ENCODE measurements at regions not wholly inside any gene's neighbourhood (a gene's known extent, or its start where the extent isn't known, plus 50 kb on each side); places are given as distances from the start of the nearest gene placed in this dataset.

- Histone ChIP-seq H3K9me3 (ENCODE audit: control extremely low read depth in 1 of 5, control insufficient read depth in 4 of 5, insufficient read depth in 2 of 5, low read depth in 1 of 5, low read length in 4 of 5) (no peaks in the 10 kb centered on the region), H3K4me3 (ENCODE audit: control insufficient read depth in 1 of 7, extremely low read depth in 1 of 7, insufficient read depth in 4 of 7, low read depth in 2 of 7, low read length in 6 of 7) (no peak overlapping the region), H3K27ac (ENCODE audit: insufficient read depth in 1 of 2, low read depth in 1 of 2, low read length in 2 of 2, poor library complexity in 1 of 2, severe bottlenecking in 2 of 2) (no peak overlapping the region), H3K27me3 (replicated peaks in 2 of 5; ENCODE audit: control insufficient read depth in 4 of 5, insufficient read depth in 5 of 5, low read length in 4 of 5) (peaks cover 11 to 59% (median 25%) of the 10 kb centered on the region in 5 experiments), H3K36me3 (ENCODE audit: control insufficient read depth in 4 of 4, insufficient read depth in 4 of 4, low read length in 3 of 4) (no peaks in the 10 kb centered on the region), H3K4me1 (ENCODE audit: control extremely low read depth in 1 of 4, control insufficient read depth in 4 of 4, insufficient read depth in 4 of 4, low read length in 3 of 4) (peaks cover 0 to 8% (median 0%) of the 10 kb centered on the region in 4 experiments)
- ChIA-PET CTCF (interaction anchor here (0.6 to 1.1 kb wide), 2 partner anchors 70 to 470 kb away, joined by 3 to 4 read pairs; no protein-coding TSS in a partner anchor), POLR2A (no interaction called here)
- 67% methylated on average over 11 of the region's 11 CpGs for WGBS (ENCODE audit: insufficient coverage)
- DNase-seq, result peak in 2 of 3 donors; percentile 41 to 51
Measured at GRCh38 chr7:128174386-128174785, 66.7 kb upstream of the LEP start.

- POLR2A ChIA-PET, result no interaction called here
- Histone ChIP-seq H3K27me3 (replicated peaks in 2 of 5; ENCODE audit: control insufficient read depth in 4 of 5, insufficient read depth in 5 of 5, low read length in 4 of 5) (peaks cover 4 to 40% (median 17%) of the 10 kb centered on the region in 5 experiments), H3K36me3 (ENCODE audit: control insufficient read depth in 4 of 4, insufficient read depth in 4 of 4, low read length in 3 of 4) (no peaks in the 10 kb centered on the region), H3K4me3 (ENCODE audit: control insufficient read depth in 1 of 7, extremely low read depth in 1 of 7, insufficient read depth in 4 of 7, low read depth in 2 of 7, low read length in 6 of 7) (no peak overlapping the region), H3K9me3 (ENCODE audit: control extremely low read depth in 1 of 5, control insufficient read depth in 4 of 5, insufficient read depth in 2 of 5, low read depth in 1 of 5, low read length in 4 of 5) (peaks cover 0 to 2% (median 0%) of the 10 kb centered on the region in 5 experiments), H3K4me1 (ENCODE audit: control extremely low read depth in 1 of 4, control insufficient read depth in 4 of 4, insufficient read depth in 4 of 4, low read length in 3 of 4) (peaks cover 0 to 8% (median 0%) of the 10 kb centered on the region in 4 experiments), H3K27ac (ENCODE audit: insufficient read depth in 1 of 2, low read depth in 1 of 2, low read length in 2 of 2, poor library complexity in 1 of 2, severe bottlenecking in 2 of 2) (no peak overlapping the region)
- CTCF ChIA-PET, result interaction anchor here (0.8 kb wide), 1 partner anchor 41 kb away, joined by 3 read pairs; no protein-coding TSS in a partner anchor
- whole genome bisulfite sequencing (ENCODE audit: insufficient coverage), result 93% methylated on average over 7 of the region's 7 CpGs
- no peak for DNase-seq
Measured at GRCh38 chr7:128176696-128177095, 64.4 kb upstream of the LEP start.

GRCh38 chr7:128177768-128178550 is 63.1 kb upstream of the LEP start:
- no peak overlapping the region for H3K4me3 ChIP-seq (ENCODE audit: control insufficient read depth in 1 of 7, extremely low read depth in 1 of 7, insufficient read depth in 4 of 7, low read depth in 2 of 7, low read length in 6 of 7)
- H3K9me3 ChIP-seq (ENCODE audit: control extremely low read depth in 1 of 5, control insufficient read depth in 4 of 5, insufficient read depth in 2 of 5, low read depth in 1 of 5, low read length in 4 of 5), result peaks cover 0 to 2% (median 0%) of the 10 kb centered on the region in 5 experiments
- POLR2A ChIA-PET, result no interaction called here
- no peak overlapping the region for H3K27ac ChIP-seq (ENCODE audit: insufficient read depth in 1 of 2, low read depth in 1 of 2, low read length in 2 of 2, poor library complexity in 1 of 2, severe bottlenecking in 2 of 2)
- peaks cover 4 to 30% (median 17%) of the 10 kb centered on the region in 5 experiments for H3K27me3 ChIP-seq (replicated peaks in 2 of 5; ENCODE audit: control insufficient read depth in 4 of 5, insufficient read depth in 5 of 5, low read length in 4 of 5)
- WGBS (ENCODE audit: insufficient coverage), result 63% methylated on average over 9 of the region's 9 CpGs
- peaks cover 0 to 8% (median 0%) of the 10 kb centered on the region in 4 experiments for H3K4me1 ChIP-seq (ENCODE audit: control extremely low read depth in 1 of 4, control insufficient read depth in 4 of 4, insufficient read depth in 4 of 4, low read length in 3 of 4)
- no peak for DNase-seq
- H3K36me3 ChIP-seq (ENCODE audit: control insufficient read depth in 4 of 4, insufficient read depth in 4 of 4, low read length in 3 of 4), result no peaks in the 10 kb centered on the region
- CTCF ChIA-PET, result interaction anchor here (1.7 to 1.8 kb wide), 2 partner anchors 14 to 31 kb away, joined by 4 to 8 read pairs; no protein-coding TSS in a partner anchor

GRCh38 chr7:128178611-128179010 is 62.5 kb upstream of the LEP start:
- Histone ChIP-seq H3K27me3 (replicated peaks in 2 of 5; ENCODE audit: control insufficient read depth in 4 of 5, insufficient read depth in 5 of 5, low read length in 4 of 5) (peaks cover 4 to 30% (median 15%) of the 10 kb centered on the region in 5 experiments), H3K36me3 (ENCODE audit: control insufficient read depth in 4 of 4, insufficient read depth in 4 of 4, low read length in 3 of 4) (no peaks in the 10 kb centered on the region), H3K4me3 (ENCODE audit: control insufficient read depth in 1 of 7, extremely low read depth in 1 of 7, insufficient read depth in 4 of 7, low read depth in 2 of 7, low read length in 6 of 7) (no peak overlapping the region), H3K4me1 (ENCODE audit: control extremely low read depth in 1 of 4, control insufficient read depth in 4 of 4, insufficient read depth in 4 of 4, low read length in 3 of 4) (peaks cover 0 to 8% (median 0%) of the 10 kb centered on the region in 4 experiments), H3K9me3 (ENCODE audit: control extremely low read depth in 1 of 5, control insufficient read depth in 4 of 5, insufficient read depth in 2 of 5, low read depth in 1 of 5, low read length in 4 of 5) (peaks cover 0 to 2% (median 0%) of the 10 kb centered on the region in 5 experiments), H3K27ac (ENCODE audit: insufficient read depth in 1 of 2, low read depth in 1 of 2, low read length in 2 of 2, poor library complexity in 1 of 2, severe bottlenecking in 2 of 2) (no peak overlapping the region)
- no peak for DNase-seq
- ChIA-PET CTCF (interaction anchor here (1.7 to 1.8 kb wide), 2 partner anchors 13 to 30 kb away, joined by 4 to 8 read pairs; no protein-coding TSS in a partner anchor), POLR2A (no interaction called here)
- 80% methylated on average over 1 of the region's 3 CpGs for WGBS (ENCODE audit: insufficient coverage)

GRCh38 chr7:128188396-128189230 is 52.5 kb upstream of the LEP start:
- ChIA-PET CTCF (no interaction called here), POLR2A (no interaction called here)

GRCh38 chr7:128189231-128189930 is 51.7 kb upstream of the LEP start:
- POLR2A ChIA-PET, result no interaction called here
- Histone ChIP-seq H3K36me3 (ENCODE audit: control insufficient read depth in 4 of 4, insufficient read depth in 4 of 4, low read length in 3 of 4) (no peaks in the 10 kb centered on the region), H3K4me3 (ENCODE audit: control insufficient read depth in 1 of 7, extremely low read depth in 1 of 7, insufficient read depth in 4 of 7, low read depth in 2 of 7, low read length in 6 of 7) (no peak overlapping the region), H3K27me3 (replicated peaks in 2 of 5; ENCODE audit: control insufficient read depth in 4 of 5, insufficient read depth in 5 of 5, low read length in 4 of 5) (peaks cover 0 to 34% (median 8%) of the 10 kb centered on the region in 5 experiments), H3K9me3 (ENCODE audit: control extremely low read depth in 1 of 5, control insufficient read depth in 4 of 5, insufficient read depth in 2 of 5, low read depth in 1 of 5, low read length in 4 of 5) (peaks cover 0 to 7% (median 3%) of the 10 kb centered on the region in 5 experiments), H3K27ac (ENCODE audit: insufficient read depth in 1 of 2, low read depth in 1 of 2, low read length in 2 of 2, poor library complexity in 1 of 2, severe bottlenecking in 2 of 2) (no peak overlapping the region), H3K4me1 (ENCODE audit: control extremely low read depth in 1 of 4, control insufficient read depth in 4 of 4, insufficient read depth in 4 of 4, low read length in 3 of 4) (no peaks in the 10 kb centered on the region)
- WGBS (ENCODE audit: insufficient coverage), result 98% methylated on average over 5 of the region's 8 CpGs
- CTCF ChIA-PET, result interaction anchor here (1.6 kb wide), 1 partner anchor 20 kb away, joined by 5 read pairs; no protein-coding TSS in a partner anchor
- no peak for DNase-seq

More at GRCh38 chr7:128188396-128189230, 52.5 kb upstream of the LEP start:
- H3K36me3 ChIP-seq (ENCODE audit: control insufficient read depth in 4 of 4, insufficient read depth in 4 of 4, low read length in 3 of 4), result no peaks in the 10 kb centered on the region
- H3K27ac ChIP-seq (ENCODE audit: insufficient read depth in 1 of 2, low read depth in 1 of 2, low read length in 2 of 2, poor library complexity in 1 of 2, severe bottlenecking in 2 of 2), result no peak overlapping the region
- H3K4me1 ChIP-seq (ENCODE audit: control extremely low read depth in 1 of 4, control insufficient read depth in 4 of 4, insufficient read depth in 4 of 4, low read length in 3 of 4), result no peaks in the 10 kb centered on the region
- WGBS (ENCODE audit: insufficient coverage), result 75% methylated on average over 11 of the region's 16 CpGs
- peaks cover 0 to 32% (median 8%) of the 10 kb centered on the region in 5 experiments for H3K27me3 ChIP-seq (replicated peaks in 2 of 5; ENCODE audit: control insufficient read depth in 4 of 5, insufficient read depth in 5 of 5, low read length in 4 of 5)
- peaks cover 0 to 4% (median 0%) of the 10 kb centered on the region in 5 experiments for H3K9me3 ChIP-seq (ENCODE audit: control extremely low read depth in 1 of 5, control insufficient read depth in 4 of 5, insufficient read depth in 2 of 5, low read depth in 1 of 5, low read length in 4 of 5)
- no peak overlapping the region for H3K4me3 ChIP-seq (ENCODE audit: control insufficient read depth in 1 of 7, extremely low read depth in 1 of 7, insufficient read depth in 4 of 7, low read depth in 2 of 7, low read length in 6 of 7)
- DNase-seq, result no peak
